K562 (cell line): ENCODE measurements at regions not wholly inside any gene's neighbourhood (a gene's known extent, or its start where the extent isn't known, plus 50 kb on each side); places are given as distances from the start of the nearest gene placed in this dataset.

Experiments
- ATAC-seq: fragments of 200-7000 bp; cut with Tn5 transposase; 3 replicates; pipeline ENCODE4 v1.9.1; 2020; ENCODE audit warnings: moderate library complexity
- BruUV-seq: library from RNA; stranded (reverse); fragments of 400-500 nt; replicated peaks from 2 replicates; lab custom pipeline; 2021; lab: Mats Ljungman, UMichigan
- CTCF ChIA-PET: fragments of 300-600 bp; formaldehyde crosslinking; extraction: SDS; loops from one replicate; lab custom pipeline; 2021; ENCODE audit warnings: low intra/inter-chr PET ratio; lab: Yijun Ruan, JAX
- POLR2A ChIA-PET: fragments of 300-600, 350-650 bp; sonication (Branson Sonifier 250); formaldehyde crosslinking; extraction: SDS; loops from one replicate; lab custom pipeline; 2021; ENCODE audit warnings: antibody characterized with exemption, inconsistent platforms; lab: Yijun Ruan, JAX
- DNase-seq, 4 experiments: peaks; one replicate each; pipeline versions ENCODE4 v3.0.0 to v3.0.0-alpha.2; 2011 to 2018; ENCODE audit warnings: low spot score in 3 of 4, mixed read lengths in 3 of 4; ENCODE audit errors: extremely low read depth in 1 of 4
- FAIRE-seq: peaks from 2 replicates; lab custom pipeline; 2011; peaks lifted over from hg19 to GRCh38; lab: Jason Lieb, UNC
- H2AFZ ChIP-seq: 2 replicates; pipeline ENCODE4 v1.6.0; 2011; ENCODE audit warnings: low read depth, low read length, control low read depth, inconsistent platforms
- H3K27ac ChIP-seq: fragments of 200-600 bp; 3 replicates; pipeline ENCODE4 v1.8.0; 2011; ENCODE audit warnings: low read depth, mild to moderate bottlenecking, control low read depth, inconsistent platforms, low read length, moderate library complexity, mixed read lengths; ENCODE audit errors: extremely low read depth
- H3K27me3 ChIP-seq, 2 experiments: fragments of 300-600 bp in 1 of 2; 2 replicates in 1 of 2; 3 replicates in 1 of 2; pipeline versions ENCODE4 v1.6.0 to v1.8.0; 2011; ENCODE audit warnings: inconsistent platforms in 2 of 2, low read length in 2 of 2, mild to moderate bottlenecking in 1 of 2, mixed read lengths in 1 of 2, moderate library complexity in 1 of 2; ENCODE audit not compliant: control insufficient read depth in 2 of 2, insufficient read depth in 2 of 2
- H3K36me3 ChIP-seq: fragments of 300-600 bp; 3 replicates; pipeline ENCODE4 v1.8.0; 2011; ENCODE audit warnings: mild to moderate bottlenecking, low read length, inconsistent platforms; ENCODE audit not compliant: control insufficient read depth, insufficient read depth
- H3K4me1 ChIP-seq, 2 experiments: fragments of 200-600 bp in 1 of 2; replicated peaks in 1 of 2; 2 replicates in 1 of 2; 3 replicates in 1 of 2; pipeline versions ENCODE4 v1.5.1 to v1.8.0; 2011; ENCODE audit warnings: inconsistent platforms in 2 of 2, low read length in 2 of 2, mild to moderate bottlenecking in 1 of 2, mixed read lengths in 1 of 2, moderate library complexity in 1 of 2; ENCODE audit not compliant: control insufficient read depth in 2 of 2, insufficient read depth in 2 of 2
- H3K4me2 ChIP-seq: 2 replicates; pipeline ENCODE4 v1.6.1; 2011; ENCODE audit warnings: low read length, control low read depth, inconsistent platforms, mixed read lengths; ENCODE audit not compliant: insufficient read depth
- H3K4me3 ChIP-seq: fragments of 200-600 bp; sonication (generic), shearing (Covaris generic); 2 replicates; pipeline ENCODE4 v1.5.1; 2016; ENCODE audit warnings: control low read depth, inconsistent platforms
- H3K79me2 ChIP-seq: fragments of 200-600 bp; 3 replicates; pipeline ENCODE4 v1.8.0; 2011; ENCODE audit warnings: low read length, inconsistent platforms; ENCODE audit not compliant: control insufficient read depth, insufficient read depth
- H3K9ac ChIP-seq, 2 experiments: 2 replicates each; pipeline versions ENCODE4 v1.6.0 to v1.6.1; 2011; ENCODE audit warnings: low read depth in 2 of 2, low read length in 2 of 2, control low read depth in 1 of 2, inconsistent platforms in 1 of 2, mild to moderate bottlenecking in 1 of 2, mixed read lengths in 1 of 2; ENCODE audit not compliant: insufficient read depth in 1 of 2
- H3K9me1 ChIP-seq: one replicate; pipeline ENCODE4 v1.6.0; 2011; ENCODE audit warnings: inconsistent platforms, mild to moderate bottlenecking, low read length, moderate library complexity; ENCODE audit not compliant: control insufficient read depth, insufficient read depth
- H3K9me3 ChIP-seq: replicated peaks from 2 replicates; pipeline ENCODE4 v1.5.1; 2011; ENCODE audit warnings: low read depth, low read length, inconsistent platforms; ENCODE audit not compliant: control insufficient read depth, insufficient read depth
- H4K20me1 ChIP-seq: replicated peaks from 2 replicates; pipeline ENCODE4 v1.6.1; 2011; ENCODE audit warnings: low read length, inconsistent platforms, mixed read lengths; ENCODE audit not compliant: control insufficient read depth, insufficient read depth
- HLTF ChIP-seq: fragments of 450-650 bp; IDR thresholded peaks from 2 replicates; pipeline ENCODE4 v1.6.1; 2016
- MECOM ChIP-seq: fragments of 250-450 bp; sonication (Bioruptor Pico); IDR thresholded peaks from 2 replicates; pipeline ENCODE4 v1.8.0; 2022; ENCODE audit warnings: inconsistent platforms
- MTF1 ChIP-seq: fragments of 250-450 bp; sonication (Bioruptor Pico); IDR thresholded peaks from 2 replicates; pipeline ENCODE4 v1.9.0; 2021; ENCODE audit warnings: moderate library complexity, mild to moderate bottlenecking, inconsistent platforms, borderline replicate concordance
- ZNF75A ChIP-seq: fragments of 450-650 bp; formaldehyde crosslinking; IDR thresholded peaks from 2 replicates; pipeline ENCODE4 v1.4.0; 2020; ENCODE audit warnings: mild to moderate bottlenecking
- WGBS: fragments of 100-300 bp; shearing (Covaris generic); methylation state at CpG from one replicate; pipeline ENCODE4 v1.1.6; 2016; ENCODE audit warnings: low coverage, mixed read lengths; ENCODE audit not compliant: insufficient coverage; ENCODE audit errors: missing lambda C conversion rate; 5-methylcytosine and 5-hydroxymethylcytosine counted together
- in situ Hi-C: fragments of 300-500 bp; cut with MboI; formaldehyde crosslinking; loops from 4 replicates; pipeline ENCODE4 v1.15.0; 2018; ENCODE audit warnings: inconsistent platforms, mixed read lengths
- intact Hi-C: fragments of 100-400 bp; cut with micrococcal nuclease; formaldehyde crosslinking; loops from 2 replicates; pipeline ENCODE4 v1.14.2; 2022
- TF ChIP-seq, protein P1 (sequence below): fragments of 200-600 bp; sonication (generic); IDR thresholded peaks from one replicate; pipeline ENCODE4 v1.6.1; 2012; ENCODE audit warnings: mild to moderate bottlenecking, low read depth, low read length, inconsistent platforms

DNA sequence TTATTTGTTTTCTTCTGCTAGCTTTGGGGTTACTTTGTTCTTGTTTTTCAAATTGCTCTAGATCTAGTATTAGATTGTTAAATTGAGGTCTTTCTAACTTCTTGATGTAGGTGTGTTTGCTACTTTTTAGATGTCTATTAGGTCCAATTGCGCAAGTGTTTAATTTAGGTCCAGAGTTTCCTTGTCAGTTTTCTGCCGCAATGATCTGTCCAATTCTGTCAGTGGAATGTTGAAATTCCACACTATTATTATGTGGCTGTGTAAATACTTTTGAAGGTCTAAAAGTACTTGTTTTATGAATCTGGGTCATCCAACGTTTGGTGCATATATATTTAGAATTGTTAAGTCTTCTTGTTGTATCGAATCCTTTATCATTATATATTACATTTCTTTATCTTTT lies 324.4 kb upstream of the SGO1 start:
- ATAC-seq (no peak), FAIRE-seq (no peak), DNase-seq (no peak)
- Histone ChIP-seq H3K27ac (no peak overlapping the region), H3K4me3 (no peak overlapping the region), H3K4me1 (no peaks in the 10 kb centered on the region), H4K20me1 (no peaks in the 10 kb centered on the region), H3K79me2 (no peaks in the 10 kb centered on the region), H3K9ac (no peak overlapping the region), H3K9me1 (no peaks in the 10 kb centered on the region), H3K4me2 (no peak overlapping the region), H3K27me3 (no peaks in the 10 kb centered on the region), H3K36me3 (no peaks in the 10 kb centered on the region), H3K9me3 (no peaks in the 10 kb centered on the region), H2AFZ (no peak overlapping the region)
- POLR2A ChIA-PET: no interaction called here
- CTCF ChIA-PET: no interaction called here
- WGBS: 7% methylated on average over 4 of the region's 4 CpGs
- intact Hi-C loops: loop anchor here (2.0 to 5.0 kb wide), 4 partner anchors 170 to 1607 kb away; no protein-coding TSS in a partner anchor
- no TSS peak for BruUV-seq
- TF ChIP-seq HLTF (no peak), MTF1 (CRISPR knock-in tag) (no peak), MECOM (CRISPR knock-in tag) (no peak)
- in situ Hi-C loops: no loop called here

DNA sequence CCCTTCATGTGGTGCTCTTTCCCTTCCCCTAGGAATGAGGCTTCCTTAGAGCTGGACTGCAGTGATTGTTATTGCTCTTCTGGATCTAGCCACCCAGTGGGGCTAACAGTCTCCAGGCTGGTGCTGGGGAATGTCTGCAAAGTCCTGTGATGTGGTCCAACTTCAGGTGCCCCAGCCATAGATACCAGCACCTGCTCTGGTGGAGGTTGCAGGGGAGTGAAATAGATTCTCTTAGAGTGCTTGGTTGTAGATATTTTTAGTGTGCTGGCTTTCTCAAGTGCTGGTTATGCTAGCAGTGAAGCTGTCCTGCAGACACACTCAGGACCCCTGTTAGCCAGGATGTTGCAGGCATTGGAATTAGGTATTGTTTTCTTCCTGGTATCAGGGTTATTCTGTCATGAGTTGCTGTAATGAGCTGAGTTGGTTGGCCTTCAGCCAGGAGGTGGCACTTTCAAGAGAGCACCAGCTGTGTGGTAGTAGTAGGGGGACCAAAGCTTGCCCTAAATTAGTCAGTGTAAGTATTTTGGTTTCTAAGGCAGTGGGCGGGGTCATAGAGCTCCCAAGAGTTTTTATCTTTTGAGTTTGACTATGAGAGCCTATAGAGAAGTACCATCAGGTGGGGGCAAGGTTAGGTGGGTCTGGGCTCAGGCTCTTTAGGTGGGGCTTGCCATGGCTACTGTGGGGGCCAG lies 317.5 kb upstream of the SGO1 start:
- in situ Hi-C loops: no loop called here
- H3K9ac ChIP-seq: no peak overlapping the region
- DNase-seq (no peak), ATAC-seq (no peak), FAIRE-seq (no peak)
- no peaks in the 10 kb centered on the region for H3K9me1 ChIP-seq
- no peak overlapping the region for H3K27ac ChIP-seq
- CTCF ChIA-PET: no interaction called here
- 0% methylated on average over 1 of the region's 1 CpG for WGBS
- POLR2A ChIA-PET: no interaction called here
- intact Hi-C loops: no loop called here
- H3K9me3 ChIP-seq: no peaks in the 10 kb centered on the region
- no peak overlapping the region for H3K4me3 ChIP-seq
- H3K4me2 ChIP-seq: no peak overlapping the region
- H2AFZ ChIP-seq: no peak overlapping the region
- no peaks in the 10 kb centered on the region for H4K20me1 ChIP-seq
- H3K4me1 ChIP-seq: no peaks in the 10 kb centered on the region
- no peaks in the 10 kb centered on the region for H3K27me3 ChIP-seq
- no peaks in the 10 kb centered on the region for H3K36me3 ChIP-seq
- no peaks in the 10 kb centered on the region for H3K79me2 ChIP-seq
- BruUV-seq: no TSS peak
- no peak for TF ChIP-seq ZNF75A (CRISPR knock-in tag)
- TF ChIP-seq, protein P1, sequence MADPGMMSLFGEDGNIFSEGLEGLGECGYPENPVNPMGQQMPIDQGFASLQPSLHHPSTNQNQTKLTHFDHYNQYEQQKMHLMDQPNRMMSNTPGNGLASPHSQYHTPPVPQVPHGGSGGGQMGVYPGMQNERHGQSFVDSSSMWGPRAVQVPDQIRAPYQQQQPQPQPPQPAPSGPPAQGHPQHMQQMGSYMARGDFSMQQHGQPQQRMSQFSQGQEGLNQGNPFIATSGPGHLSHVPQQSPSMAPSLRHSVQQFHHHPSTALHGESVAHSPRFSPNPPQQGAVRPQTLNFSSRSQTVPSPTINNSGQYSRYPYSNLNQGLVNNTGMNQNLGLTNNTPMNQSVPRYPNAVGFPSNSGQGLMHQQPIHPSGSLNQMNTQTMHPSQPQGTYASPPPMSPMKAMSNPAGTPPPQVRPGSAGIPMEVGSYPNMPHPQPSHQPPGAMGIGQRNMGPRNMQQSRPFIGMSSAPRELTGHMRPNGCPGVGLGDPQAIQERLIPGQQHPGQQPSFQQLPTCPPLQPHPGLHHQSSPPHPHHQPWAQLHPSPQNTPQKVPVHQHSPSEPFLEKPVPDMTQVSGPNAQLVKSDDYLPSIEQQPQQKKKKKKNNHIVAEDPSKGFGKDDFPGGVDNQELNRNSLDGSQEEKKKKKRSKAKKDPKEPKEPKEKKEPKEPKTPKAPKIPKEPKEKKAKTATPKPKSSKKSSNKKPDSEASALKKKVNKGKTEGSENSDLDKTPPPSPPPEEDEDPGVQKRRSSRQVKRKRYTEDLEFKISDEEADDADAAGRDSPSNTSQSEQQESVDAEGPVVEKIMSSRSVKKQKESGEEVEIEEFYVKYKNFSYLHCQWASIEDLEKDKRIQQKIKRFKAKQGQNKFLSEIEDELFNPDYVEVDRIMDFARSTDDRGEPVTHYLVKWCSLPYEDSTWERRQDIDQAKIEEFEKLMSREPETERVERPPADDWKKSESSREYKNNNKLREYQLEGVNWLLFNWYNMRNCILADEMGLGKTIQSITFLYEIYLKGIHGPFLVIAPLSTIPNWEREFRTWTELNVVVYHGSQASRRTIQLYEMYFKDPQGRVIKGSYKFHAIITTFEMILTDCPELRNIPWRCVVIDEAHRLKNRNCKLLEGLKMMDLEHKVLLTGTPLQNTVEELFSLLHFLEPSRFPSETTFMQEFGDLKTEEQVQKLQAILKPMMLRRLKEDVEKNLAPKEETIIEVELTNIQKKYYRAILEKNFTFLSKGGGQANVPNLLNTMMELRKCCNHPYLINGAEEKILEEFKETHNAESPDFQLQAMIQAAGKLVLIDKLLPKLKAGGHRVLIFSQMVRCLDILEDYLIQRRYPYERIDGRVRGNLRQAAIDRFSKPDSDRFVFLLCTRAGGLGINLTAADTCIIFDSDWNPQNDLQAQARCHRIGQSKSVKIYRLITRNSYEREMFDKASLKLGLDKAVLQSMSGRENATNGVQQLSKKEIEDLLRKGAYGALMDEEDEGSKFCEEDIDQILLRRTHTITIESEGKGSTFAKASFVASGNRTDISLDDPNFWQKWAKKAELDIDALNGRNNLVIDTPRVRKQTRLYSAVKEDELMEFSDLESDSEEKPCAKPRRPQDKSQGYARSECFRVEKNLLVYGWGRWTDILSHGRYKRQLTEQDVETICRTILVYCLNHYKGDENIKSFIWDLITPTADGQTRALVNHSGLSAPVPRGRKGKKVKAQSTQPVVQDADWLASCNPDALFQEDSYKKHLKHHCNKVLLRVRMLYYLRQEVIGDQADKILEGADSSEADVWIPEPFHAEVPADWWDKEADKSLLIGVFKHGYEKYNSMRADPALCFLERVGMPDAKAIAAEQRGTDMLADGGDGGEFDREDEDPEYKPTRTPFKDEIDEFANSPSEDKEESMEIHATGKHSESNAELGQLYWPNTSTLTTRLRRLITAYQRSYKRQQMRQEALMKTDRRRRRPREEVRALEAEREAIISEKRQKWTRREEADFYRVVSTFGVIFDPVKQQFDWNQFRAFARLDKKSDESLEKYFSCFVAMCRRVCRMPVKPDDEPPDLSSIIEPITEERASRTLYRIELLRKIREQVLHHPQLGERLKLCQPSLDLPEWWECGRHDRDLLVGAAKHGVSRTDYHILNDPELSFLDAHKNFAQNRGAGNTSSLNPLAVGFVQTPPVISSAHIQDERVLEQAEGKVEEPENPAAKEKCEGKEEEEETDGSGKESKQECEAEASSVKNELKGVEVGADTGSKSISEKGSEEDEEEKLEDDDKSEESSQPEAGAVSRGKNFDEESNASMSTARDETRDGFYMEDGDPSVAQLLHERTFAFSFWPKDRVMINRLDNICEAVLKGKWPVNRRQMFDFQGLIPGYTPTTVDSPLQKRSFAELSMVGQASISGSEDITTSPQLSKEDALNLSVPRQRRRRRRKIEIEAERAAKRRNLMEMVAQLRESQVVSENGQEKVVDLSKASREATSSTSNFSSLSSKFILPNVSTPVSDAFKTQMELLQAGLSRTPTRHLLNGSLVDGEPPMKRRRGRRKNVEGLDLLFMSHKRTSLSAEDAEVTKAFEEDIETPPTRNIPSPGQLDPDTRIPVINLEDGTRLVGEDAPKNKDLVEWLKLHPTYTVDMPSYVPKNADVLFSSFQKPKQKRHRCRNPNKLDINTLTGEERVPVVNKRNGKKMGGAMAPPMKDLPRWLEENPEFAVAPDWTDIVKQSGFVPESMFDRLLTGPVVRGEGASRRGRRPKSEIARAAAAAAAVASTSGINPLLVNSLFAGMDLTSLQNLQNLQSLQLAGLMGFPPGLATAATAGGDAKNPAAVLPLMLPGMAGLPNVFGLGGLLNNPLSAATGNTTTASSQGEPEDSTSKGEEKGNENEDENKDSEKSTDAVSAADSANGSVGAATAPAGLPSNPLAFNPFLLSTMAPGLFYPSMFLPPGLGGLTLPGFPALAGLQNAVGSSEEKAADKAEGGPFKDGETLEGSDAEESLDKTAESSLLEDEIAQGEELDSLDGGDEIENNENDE: no peak
